GM12878 (cell line): ENCODE measurements at regions not wholly inside any gene's neighbourhood (a gene's known extent, or its start where the extent isn't known, plus 50 kb on each side); places are given as distances from the start of the nearest gene placed in this dataset.

ENCODE experiments used
- ATAC-seq: fragments of 200-7000 bp; cut with Tn5 transposase; 3 replicates; pipeline ENCODE4 v1.9.1; 2020; ENCODE audit warnings: mild to moderate bottlenecking, moderate library complexity
- BruUV-seq: library from RNA; stranded (reverse); fragments of 400-500 nt; replicated peaks from 2 replicates; lab custom pipeline; 2021; lab: Mats Ljungman, UMichigan
- CTCF ChIA-PET: fragments of 300-600 bp; sonication (Branson Sonifier 250); formaldehyde crosslinking; extraction: SDS; loops from one replicate; lab custom pipeline; 2021; ENCODE audit warnings: inconsistent platforms; lab: Yijun Ruan, JAX
- POLR2A ChIA-PET: fragments of 350-600 bp; formaldehyde crosslinking; extraction: SDS; loops from one replicate; lab custom pipeline; 2021; ENCODE audit warnings: inconsistent platforms; lab: Charles Lee
- RAD21 ChIA-PET: fragments of 300-600 bp; sonication (Branson Sonifier 250); formaldehyde crosslinking; loops from one replicate; lab custom pipeline; 2023; ENCODE audit warnings: antibody characterized with exemption; ENCODE audit not compliant: unreplicated experiment; lab: Charles Lee
- SMC1A ChIA-PET: fragments of 300-600 bp; sonication (Branson Sonifier 250); formaldehyde crosslinking; loops from one replicate; lab custom pipeline; 2023; ENCODE audit not compliant: unreplicated experiment, uncharacterized antibody; lab: Charles Lee
- DNase-seq: peaks from one replicate; pipeline ENCODE4 v3.0.0-alpha.2; 2011; ENCODE audit warnings: low read depth, low spot score
- FAIRE-seq: peaks from 3 replicates; lab custom pipeline; 2011; peaks lifted over from hg19 to GRCh38; lab: Jason Lieb, UNC
- H2AFZ ChIP-seq: 2 replicates; pipeline ENCODE4 v1.6.0; 2011; ENCODE audit warnings: low read depth, low read length, control low read depth; ENCODE audit not compliant: control insufficient read depth
- H3K27ac ChIP-seq: 2 replicates; pipeline ENCODE4 v1.5.1; 2011; ENCODE audit warnings: control low read depth; ENCODE audit not compliant: control insufficient read depth, insufficient read depth
- H3K27me3 ChIP-seq, 2 experiments: replicated peaks in 1 of 2; 2 replicates each; pipeline versions ENCODE4 v1.6.0 to v1.6.1; 2011; ENCODE audit warnings: low read length in 1 of 2; ENCODE audit not compliant: control insufficient read depth in 2 of 2, insufficient read depth in 2 of 2
- H3K36me3 ChIP-seq, 2 experiments: 2 replicates each; pipeline ENCODE4 v1.5.1; 2011; ENCODE audit warnings: low read length in 1 of 2; ENCODE audit not compliant: control insufficient read depth in 2 of 2, insufficient read depth in 2 of 2
- H3K4me1 ChIP-seq: 2 replicates; pipeline ENCODE4 v1.6.1; 2011; ENCODE audit warnings: mild to moderate bottlenecking, low read length, moderate library complexity, mixed read lengths; ENCODE audit not compliant: control insufficient read depth, insufficient read depth
- H3K4me2 ChIP-seq: 2 replicates; pipeline ENCODE4 v1.6.0; 2011; ENCODE audit warnings: control low read depth; ENCODE audit not compliant: control insufficient read depth, insufficient read depth
- H3K4me3 ChIP-seq: fragments of 200-600 bp; sonication (generic); 2 replicates; pipeline ENCODE4 v1.5.1; 2016
- H3K79me2 ChIP-seq: 2 replicates; pipeline ENCODE4 v1.6.0; 2011; ENCODE audit warnings: low read length; ENCODE audit not compliant: control insufficient read depth, insufficient read depth
- H3K9ac ChIP-seq: 2 replicates; pipeline ENCODE4 v1.8.0; 2011; ENCODE audit warnings: low read length, control low read depth, mixed read lengths; ENCODE audit not compliant: control insufficient read depth, insufficient read depth
- H3K9me3 ChIP-seq: replicated peaks from 3 replicates; pipeline ENCODE4 v1.5.1; 2011; ENCODE audit warnings: mild to moderate bottlenecking, low read length; ENCODE audit not compliant: control insufficient read depth, insufficient read depth
- H4K20me1 ChIP-seq: 2 replicates; pipeline ENCODE4 v1.6.0; 2011; ENCODE audit not compliant: control insufficient read depth, insufficient read depth
- BMI1 ChIP-seq: fragments of 450-650 bp; IDR thresholded peaks from 2 replicates; pipeline ENCODE4 v1.6.1; 2016; ENCODE audit warnings: mild to moderate bottlenecking, moderate library complexity, borderline replicate concordance
- HCFC1 ChIP-seq: fragments of 150-350 bp; IDR thresholded peaks from 2 replicates; pipeline ENCODE4 v1.6.1; 2014; ENCODE audit warnings: low read length
- IKZF1 ChIP-seq: fragments of 450-650 bp; conservative IDR thresholded peaks from 2 replicates; pipeline ENCODE4 v1.6.1; 2017; ENCODE audit warnings: antibody characterized with exemption, mild to moderate bottlenecking
- IKZF2 ChIP-seq, 2 experiments: fragments of 450-650 bp; IDR thresholded peaks; 2 replicates each; pipeline ENCODE4 v1.6.1; 2017; ENCODE audit warnings: mild to moderate bottlenecking in 2 of 2, moderate library complexity in 2 of 2
- PAX5 ChIP-seq: IDR thresholded peaks from 2 replicates; pipeline ENCODE4 v1.6.1; 2011; ENCODE audit warnings: low read depth, low read length, borderline replicate concordance
- POU2F2 ChIP-seq: IDR thresholded peaks from 3 replicates; pipeline ENCODE4 v1.6.1; 2011; ENCODE audit warnings: low read depth, mild to moderate bottlenecking, low read length, borderline replicate concordance
- RB1 ChIP-seq: fragments of 450-650 bp; formaldehyde crosslinking; IDR thresholded peaks from 2 replicates; pipeline ENCODE4 v1.6.1; 2017; ENCODE audit warnings: mild to moderate bottlenecking, borderline replicate concordance
- RFX5 ChIP-seq: IDR thresholded peaks from 2 replicates; pipeline ENCODE4 v1.6.1; 2011; ENCODE audit warnings: low read depth, low read length, improper control_type of control experiment
- SREBF2 ChIP-seq: IDR thresholded peaks from 2 replicates; pipeline ENCODE4 v1.6.1; 2012; ENCODE audit warnings: mild to moderate bottlenecking, low read length
- ZBED1 ChIP-seq: IDR thresholded peaks from 2 replicates; pipeline ENCODE4 v1.6.1; 2016; ENCODE audit warnings: borderline replicate concordance
- ZNF24 ChIP-seq: fragments of 450-650 bp; IDR thresholded peaks from 2 replicates; pipeline ENCODE4 v1.6.1; 2017; ENCODE audit warnings: antibody characterized with exemption, mild to moderate bottlenecking
- WGBS: methylation state at CpG from one replicate; pipeline ENCODE4 v1.1.6; 2016; ENCODE audit warnings: low lambda C conversion rate; ENCODE audit not compliant: insufficient replicate concordance, insufficient coverage; ENCODE audit errors: missing lambda C conversion rate; 5-methylcytosine and 5-hydroxymethylcytosine counted together
- in situ Hi-C: fragments of 300-500 bp; cut with MboI; formaldehyde crosslinking; loops from 9 replicates; pipeline ENCODE4 v1.14.3; 2018; ENCODE audit warnings: mixed read lengths
- intact Hi-C: fragments of 100-400 bp; cut with micrococcal nuclease; formaldehyde crosslinking; loops from one replicate; pipeline ENCODE4 v1.14.2; 2022; ENCODE audit not compliant: unreplicated experiment

DNA sequence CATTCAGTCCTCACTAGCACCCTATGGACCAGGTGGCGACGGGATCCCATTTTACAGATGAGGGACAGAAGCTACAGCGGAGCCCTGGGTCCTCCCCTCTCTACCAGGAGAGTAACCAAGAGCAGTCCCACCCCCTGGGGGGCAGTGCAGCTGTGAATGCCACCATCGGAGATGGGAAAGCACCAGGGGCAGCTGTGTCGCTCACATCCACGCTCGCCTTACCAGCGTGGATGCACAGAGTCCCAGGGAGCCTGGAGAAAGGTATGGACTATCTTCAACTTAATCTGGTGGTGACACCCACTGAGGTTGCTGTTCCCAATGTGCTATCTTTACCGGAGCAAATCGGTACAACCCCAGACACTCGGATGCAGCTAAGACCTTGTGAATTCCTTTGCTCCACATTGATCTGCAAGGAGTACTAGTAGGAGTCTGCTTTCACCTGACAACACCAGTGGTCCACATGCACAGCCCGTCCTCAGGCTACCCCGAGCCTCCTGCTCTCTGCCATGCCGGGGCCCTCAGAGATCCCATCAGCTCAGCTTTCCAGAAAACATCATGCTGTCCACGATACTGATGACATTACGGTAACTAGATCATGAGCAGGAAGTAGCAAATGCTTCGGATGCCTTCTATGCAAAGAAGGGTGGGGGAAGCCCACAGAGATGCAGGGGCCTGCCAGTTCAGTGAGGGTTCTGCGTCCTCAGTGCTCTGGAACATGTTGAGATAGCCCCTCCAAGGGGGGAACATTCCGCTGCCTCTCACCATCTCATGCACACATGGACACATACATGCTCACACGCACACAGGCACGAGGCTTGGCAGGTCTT, 126.0 kb downstream of the CTTN start:
- no peak for DNase-seq
- Histone ChIP-seq H3K4me1 (no peaks in the 10 kb centered on the region), H2AFZ (no peak overlapping the region), H3K36me3 (no peaks in the 10 kb centered on the region), H3K27ac (no peak overlapping the region), H3K4me2 (no peak overlapping the region), H3K9ac (no peak overlapping the region), H3K4me3 (no peak overlapping the region), H3K9me3 (no peaks in the 10 kb centered on the region; the same call in 2 of the 3 replicates), H4K20me1 (no peaks in the 10 kb centered on the region), H3K79me2 (no peaks in the 10 kb centered on the region), H3K27me3 (no peaks in the 10 kb centered on the region; a peak in 1 of 4 replicates)
- ChIA-PET RAD21 (no interaction called here), SMC1A (no interaction called here), POLR2A (no interaction called here), CTCF (interaction anchor here (0.6 kb wide), 1 partner anchor 816 kb away, joined by 3 read pairs; no protein-coding TSS in a partner anchor)
- 19% methylated on average over 20 of the region's 21 CpGs for WGBS
- no peak for TF ChIP-seq PAX5
- no TSS peak for BruUV-seq
- ATAC-seq: peak; percentile 55
- no peak for FAIRE-seq
- intact Hi-C loops (no loop called here), in situ Hi-C loops (no loop called here)

DNA sequence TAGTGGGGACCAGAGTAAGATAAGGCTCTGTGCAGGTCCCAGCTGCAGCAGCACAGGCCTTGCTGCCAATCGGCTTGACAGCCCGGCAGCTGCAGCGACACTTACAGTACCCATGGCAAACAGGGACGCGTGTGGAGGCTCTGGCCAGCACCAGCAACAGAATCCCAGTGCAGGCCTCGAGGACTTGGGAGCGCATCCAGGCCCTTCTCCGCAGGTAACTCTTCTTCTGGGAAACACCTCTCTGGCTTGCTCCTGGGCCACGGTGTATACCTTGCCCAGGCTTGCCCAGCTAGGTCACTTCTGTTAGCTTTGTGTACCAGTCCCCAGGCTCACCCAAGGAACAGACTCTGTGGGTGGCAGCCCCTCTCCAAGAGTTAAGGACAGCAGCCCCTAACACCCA, 126.7 kb downstream of the CTTN start:
- WGBS: 61% methylated on average over 9 of the region's 9 CpGs

More for the DNA sequence above, 126.7 kb downstream of the CTTN start:
- H3K79me2 ChIP-seq: no peaks in the 10 kb centered on the region
- H3K27me3 ChIP-seq: no peaks in the 10 kb centered on the region; a peak in 1 of 4 replicates
- in situ Hi-C loops (no loop called here), intact Hi-C loops (no loop called here)
- BruUV-seq: no TSS peak
- ChIA-PET SMC1A (no interaction called here), POLR2A (no interaction called here), CTCF (interaction anchor here (0.6 kb wide), 1 partner anchor 815 kb away, joined by 3 read pairs; no protein-coding TSS in a partner anchor), RAD21 (no interaction called here)
- no peak overlapping the region for H3K4me2 ChIP-seq
- no peak for ATAC-seq
- TF ChIP-seq IKZF1: no peak
- no peak for TF ChIP-seq ZNF24
- TF ChIP-seq RFX5: no peak
- no peak for TF ChIP-seq HCFC1
- TF ChIP-seq BMI1: no peak
- TF ChIP-seq IKZF2 (IDR thresholded peaks at IDR 0.05): no peak
- no peak for TF ChIP-seq POU2F2
- TF ChIP-seq ZBED1: no peak
- TF ChIP-seq SREBF2: no peak
- TF ChIP-seq RB1: no peak
- DNase-seq: no peak
- no peaks in the 10 kb centered on the region for H4K20me1 ChIP-seq
- H3K4me3 ChIP-seq: no peak overlapping the region
- H3K27ac ChIP-seq: no peak overlapping the region
- H3K4me1 ChIP-seq: no peaks in the 10 kb centered on the region
- H3K9me3 ChIP-seq: no peaks in the 10 kb centered on the region; the same call in 2 of the 3 replicates
- no peak for FAIRE-seq
- no peaks in the 10 kb centered on the region for H3K36me3 ChIP-seq
- H2AFZ ChIP-seq: no peak overlapping the region
- no peak overlapping the region for H3K9ac ChIP-seq
